HG03139 (cell line): ENCODE measurements at regions not wholly inside any gene's neighbourhood (a gene's known extent, or its start where the extent isn't known, plus 50 kb on each side); places are given as distances from the start of the nearest gene placed in this dataset.

Experiments used
- ATAC-seq: cut with Tn5 transposase; IDR thresholded peaks from one replicate; pipeline ENCODE4 v1.9.1; 2021; ENCODE audit not compliant: unreplicated experiment

GRCh38 chr21:36532769-36533467 is 53.0 kb upstream of the CLDN14 start:
- no peak for ATAC-seq

GRCh38 chr21:36533468-36533848 is 53.5 kb upstream of the CLDN14 start:
- ATAC-seq, result no peak

DNA sequence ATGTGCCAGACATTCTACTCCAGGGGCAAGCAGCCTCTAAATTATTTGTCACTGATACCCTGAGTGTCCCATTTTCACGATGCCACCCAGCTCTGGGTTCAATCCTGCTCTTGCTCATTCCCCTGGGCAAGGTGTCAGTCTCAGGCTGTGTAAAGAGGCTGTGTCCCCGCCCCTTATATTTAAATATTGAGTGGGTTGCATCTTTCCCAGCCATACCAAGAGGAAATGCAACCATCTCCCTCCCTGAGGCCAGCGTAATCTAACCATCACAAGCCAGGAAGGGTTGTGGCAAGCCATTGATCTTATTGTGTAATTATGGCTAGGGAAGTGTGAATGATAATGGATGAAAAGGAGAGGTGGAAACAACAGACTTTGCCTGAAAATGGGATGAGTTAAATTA is 54.7 kb upstream of the CLDN14 start:
- ATAC-seq, result no peak

DNA sequence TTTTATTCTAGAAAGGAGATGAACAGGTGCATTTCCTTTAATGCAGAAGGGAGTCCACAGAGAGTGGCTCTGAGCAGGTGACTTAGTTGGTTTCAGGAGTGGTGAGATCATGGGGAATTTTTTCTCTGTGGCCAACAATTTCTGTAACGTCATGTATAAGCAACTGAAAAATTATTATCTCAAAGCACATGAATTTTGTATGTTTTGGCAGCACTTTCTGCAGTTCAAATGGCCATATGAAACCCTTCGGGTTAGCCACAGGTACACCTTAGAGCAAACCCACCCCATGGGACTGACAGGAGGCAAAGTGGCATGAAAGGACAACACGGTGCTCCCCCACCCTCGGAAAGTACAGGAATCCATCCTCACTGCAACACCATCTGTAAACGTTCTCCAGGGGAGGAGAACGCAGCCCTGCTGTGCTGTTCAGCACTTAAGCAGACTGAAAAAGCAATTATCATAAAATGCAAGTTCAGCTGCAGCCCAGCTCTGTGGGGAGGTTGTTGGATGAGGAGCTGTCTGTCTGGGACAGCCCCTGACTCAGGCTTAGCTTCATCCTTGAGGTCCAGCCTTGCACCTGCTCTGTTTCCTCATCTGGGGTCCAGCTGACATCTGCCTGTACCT is 55.8 kb upstream of the CLDN14 start:
- peak; percentile 68 for ATAC-seq

GRCh38 chr21:36538761-36539160 is 58.8 kb upstream of the CLDN14 start:
- no peak for ATAC-seq

GRCh38 chr21:36539434-36540150 is 59.7 kb upstream of the CLDN14 start:
- no peak for ATAC-seq

DNA sequence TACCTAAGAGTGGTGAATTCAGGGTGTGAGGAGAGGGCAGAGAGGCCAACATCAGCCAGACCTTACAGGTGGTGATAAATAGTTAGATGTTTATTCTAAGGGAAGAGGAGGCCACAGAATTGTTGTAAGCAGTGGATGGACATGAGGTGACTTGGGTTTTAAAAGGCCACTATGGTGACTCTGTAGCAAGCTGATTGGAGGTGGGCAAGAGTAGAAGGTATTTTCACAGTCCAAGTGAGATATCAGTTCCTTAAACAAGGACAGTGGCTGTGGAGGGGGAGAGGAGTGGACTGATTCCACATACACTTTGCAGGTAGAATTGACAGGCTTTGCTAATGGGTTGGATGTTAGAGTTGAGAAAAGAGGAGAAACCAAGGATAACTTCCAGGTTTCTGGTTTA is 60.8 kb upstream of the CLDN14 start:
- no peak for ATAC-seq

- no peak for ATAC-seq
These were observed 61.8 kb upstream of the CLDN14 start for GRCh38 chr21:36541721-36542139.

DNA sequence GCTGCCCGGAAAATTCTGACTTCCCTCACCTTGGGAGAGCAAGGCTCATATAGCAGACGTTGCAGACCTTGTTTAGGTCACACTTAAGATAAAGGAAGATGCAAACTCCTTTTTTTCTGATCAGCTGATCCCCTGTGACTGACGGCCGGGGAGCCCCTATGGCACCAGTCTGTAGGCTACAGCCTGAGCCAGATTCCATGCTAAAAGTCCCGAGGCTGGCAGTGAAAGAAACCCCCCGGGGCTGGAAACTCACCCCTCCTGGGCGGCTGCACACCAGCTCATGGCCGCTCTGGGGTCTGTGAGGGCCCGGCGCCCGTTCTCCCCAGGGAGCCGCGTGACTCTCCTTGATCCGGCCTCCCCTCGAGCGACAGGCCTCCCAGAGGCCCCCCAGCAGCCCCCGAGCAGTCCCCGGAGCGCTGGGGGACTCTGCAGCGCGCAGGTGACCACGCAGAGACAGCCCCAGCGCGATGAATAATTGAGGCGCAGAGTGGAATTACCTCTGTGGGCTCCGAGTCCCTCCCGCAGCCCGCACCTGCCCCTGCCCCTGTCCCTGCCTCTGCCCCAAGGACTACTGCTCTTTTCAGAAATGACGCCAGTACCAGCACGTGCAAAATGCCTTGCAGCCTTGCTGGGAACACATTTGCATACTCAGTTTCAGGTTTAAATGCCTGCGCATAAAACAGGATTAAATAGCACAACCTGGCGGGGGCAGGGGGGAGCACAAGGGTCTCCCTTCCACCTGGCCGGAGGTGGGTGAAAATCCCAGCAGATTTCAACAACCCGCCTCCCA is 62.6 kb upstream of the CLDN14 start:
- ATAC-seq, result peak; percentile 60

DNA sequence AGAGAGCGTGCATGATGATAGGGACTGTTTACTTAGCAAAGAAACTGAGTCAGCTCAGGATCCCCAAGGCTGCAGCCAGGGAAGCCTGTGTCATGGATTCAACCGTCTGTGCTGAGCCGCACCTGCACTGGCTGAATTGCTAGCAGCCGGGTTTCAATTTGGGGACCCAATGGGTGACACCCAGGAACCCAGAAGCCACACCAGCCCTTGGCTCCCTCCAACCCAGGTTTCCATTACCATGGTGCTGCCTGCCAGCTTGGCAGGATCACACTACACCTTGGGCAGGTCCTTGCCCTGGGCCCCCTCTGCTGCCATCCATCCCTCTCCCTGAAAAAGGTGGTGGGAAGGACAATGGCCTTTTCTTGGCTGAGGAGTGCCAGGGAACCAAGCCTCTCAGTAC is 64.0 kb upstream of the CLDN14 start:
- no peak for ATAC-seq

GRCh38 chr21:36544545-36544944 is 64.6 kb upstream of the CLDN14 start:
- ATAC-seq, result no peak

- ATAC-seq, result no peak
These were observed 66.0 kb upstream of the CLDN14 start for GRCh38 chr21:36545776-36546511.

- no peak for ATAC-seq
These were observed 67.5 kb upstream of the CLDN14 start for GRCh38 chr21:36547464-36547863.

GRCh38 chr21:36548866-36549265 is 68.9 kb upstream of the CLDN14 start:
- no peak for ATAC-seq

DNA sequence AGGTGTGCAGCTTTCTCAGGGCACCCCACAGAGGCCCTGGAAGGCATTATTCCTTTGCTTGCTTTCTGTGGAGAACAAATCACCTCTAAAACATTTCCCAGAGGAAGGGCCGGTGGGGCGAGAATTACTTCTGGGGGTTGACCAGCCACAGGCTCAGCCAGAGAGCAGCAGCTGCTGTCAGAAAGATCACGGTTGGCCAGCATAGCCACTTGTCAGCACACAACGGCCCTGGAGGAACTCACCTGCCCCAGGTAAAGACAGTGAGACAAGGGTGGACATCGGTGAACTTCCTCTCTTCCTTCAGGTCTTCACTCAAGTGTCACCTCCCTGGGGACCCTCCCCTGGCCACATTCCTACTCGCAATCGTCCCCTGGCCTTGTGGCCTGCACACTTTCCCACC is 69.5 kb upstream of the CLDN14 start:
- ATAC-seq, result no peak

DNA sequence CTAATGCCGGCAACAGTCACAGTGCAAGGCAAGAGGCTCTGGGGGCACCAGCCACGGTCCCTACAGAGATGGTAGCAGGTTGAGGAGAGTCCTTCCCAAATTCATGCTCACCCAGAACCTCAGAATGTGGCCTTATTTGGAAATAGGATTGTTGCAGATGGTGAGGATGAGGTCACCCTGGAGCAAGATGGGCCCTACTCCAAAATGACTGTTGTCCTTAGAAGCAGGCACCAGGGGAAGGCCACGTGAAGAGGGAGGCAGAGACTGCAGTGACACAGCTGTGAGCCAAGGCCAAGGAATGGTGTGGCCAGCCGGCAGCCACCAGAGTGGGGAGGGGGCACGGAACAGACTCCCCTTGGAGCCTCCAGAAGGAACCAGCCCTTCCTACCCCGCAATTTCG is 70.8 kb upstream of the CLDN14 start:
- ATAC-seq, result no peak

- no peak for ATAC-seq
These were observed 71.4 kb upstream of the CLDN14 start for GRCh38 chr21:36551321-36551720.

DNA sequence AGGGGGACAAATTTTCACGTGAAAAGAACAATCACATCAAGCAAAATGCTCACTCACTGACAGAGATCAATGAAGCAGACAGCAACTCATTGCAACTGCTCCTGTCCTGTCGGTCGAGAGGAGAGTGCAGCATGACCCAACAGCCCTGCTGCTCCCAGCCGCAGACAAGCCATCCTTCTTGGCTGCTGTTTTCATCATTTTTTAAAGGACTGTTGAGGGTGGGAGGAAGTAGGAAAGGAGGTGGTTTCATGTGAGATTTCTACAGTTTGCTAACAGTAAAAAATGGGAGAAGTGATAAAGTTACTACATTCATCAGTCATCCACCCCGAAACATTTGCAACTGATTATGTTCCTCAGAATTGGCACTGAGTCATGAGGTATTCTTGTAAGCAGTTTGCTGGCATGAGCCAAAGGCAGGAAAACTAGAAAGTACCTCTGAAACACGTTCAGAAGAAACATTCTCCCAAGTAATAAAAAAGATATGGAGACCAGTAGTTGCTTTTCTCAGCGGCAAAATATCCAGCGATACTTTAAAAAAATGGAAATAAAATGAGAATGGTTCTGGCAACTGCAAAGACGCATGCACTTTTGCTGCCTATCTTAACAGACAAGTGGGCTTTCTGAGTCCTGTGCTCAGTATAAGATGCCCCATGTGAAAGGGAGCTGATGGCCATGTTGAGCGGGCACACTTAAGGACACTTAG is 72.0 kb upstream of the CLDN14 start:
- ATAC-seq, result no peak

- ATAC-seq, result no peak
These were observed 72.5 kb upstream of the CLDN14 start for GRCh38 chr21:36552434-36552785.

GRCh38 chr21:36553406-36553805 is 73.5 kb upstream of the CLDN14 start:
- ATAC-seq, result no peak
